SU-DHL-6 (cell line): ENCODE measurements at regions not wholly inside any gene's neighbourhood (a gene's known extent, or its start where the extent isn't known, plus 50 kb on each side); places are given as distances from the start of the nearest gene placed in this dataset.

Experiments used
- CTCF ChIP-seq: fragments of 200-600 bp; sonication (generic); IDR thresholded peaks from one replicate; pipeline ENCODE4 v1.5.1; 2017; ENCODE audit warnings: antibody characterized with exemption, mild to moderate bottlenecking, low read length, moderate library complexity; ENCODE audit not compliant: insufficient read depth, poor library complexity, severe bottlenecking
- EZH2phosphoT487 ChIP-seq: fragments of 200-600 bp; sonication (generic), shearing (Covaris generic); conservative IDR thresholded peaks from 2 replicates; pipeline ENCODE4 v1.6.1; 2018; ENCODE audit warnings: mild to moderate bottlenecking, antibody characterized with exemption, low read length, moderate library complexity, mixed read lengths

GRCh38 chr3:87895983-87896382, 162.8 kb downstream of the CGGBP1 start:
- no peak for TF ChIP-seq EZH2phosphoT487
- no peak for TF ChIP-seq CTCF
